22Rv1 (cell line): ENCODE measurements at regions not wholly inside any gene's neighbourhood (a gene's known extent, or its start where the extent isn't known, plus 50 kb on each side); places are given as distances from the start of the nearest gene placed in this dataset.

Source experiments
- ZFX ChIP-seq: fragments of 450-650 bp; IDR thresholded peaks from 2 replicates; pipeline ENCODE4 v1.6.1; 2017; ENCODE audit warnings: antibody characterized with exemption, borderline replicate concordance
- TF ChIP-seq, protein P1 (sequence below): fragments of 450-650 bp; IDR thresholded peaks from 2 replicates; pipeline ENCODE4 v1.5.1; 2017; ENCODE audit warnings: mild to moderate bottlenecking

DNA sequence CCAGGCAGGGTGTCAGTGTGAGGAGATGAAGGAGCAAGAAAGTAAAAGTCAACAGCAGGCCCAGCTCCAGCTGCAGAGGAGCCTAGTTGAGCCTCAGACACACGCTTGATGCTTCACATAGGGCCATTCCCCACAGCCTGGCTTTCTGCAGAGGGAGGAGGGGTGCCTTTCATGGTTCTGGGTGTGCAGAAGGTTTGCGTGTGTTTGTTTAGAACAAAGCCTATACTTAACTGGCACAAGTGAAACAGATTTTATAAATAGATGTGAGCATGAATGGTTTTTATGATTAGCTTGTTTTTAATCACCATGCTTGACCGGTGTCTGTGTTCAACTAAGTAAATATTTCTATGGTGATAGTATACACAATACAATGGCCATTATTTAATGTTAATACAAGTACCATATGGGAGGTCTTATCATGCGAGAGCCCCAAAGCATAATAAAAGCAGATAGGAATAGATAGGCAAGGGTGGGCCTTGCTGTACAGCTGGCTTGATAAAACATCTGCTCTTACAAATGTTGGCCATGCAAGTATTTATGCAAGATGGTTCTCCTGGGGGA, 290.2 kb downstream of the ETS1 start:
- TF ChIP-seq, protein P1, sequence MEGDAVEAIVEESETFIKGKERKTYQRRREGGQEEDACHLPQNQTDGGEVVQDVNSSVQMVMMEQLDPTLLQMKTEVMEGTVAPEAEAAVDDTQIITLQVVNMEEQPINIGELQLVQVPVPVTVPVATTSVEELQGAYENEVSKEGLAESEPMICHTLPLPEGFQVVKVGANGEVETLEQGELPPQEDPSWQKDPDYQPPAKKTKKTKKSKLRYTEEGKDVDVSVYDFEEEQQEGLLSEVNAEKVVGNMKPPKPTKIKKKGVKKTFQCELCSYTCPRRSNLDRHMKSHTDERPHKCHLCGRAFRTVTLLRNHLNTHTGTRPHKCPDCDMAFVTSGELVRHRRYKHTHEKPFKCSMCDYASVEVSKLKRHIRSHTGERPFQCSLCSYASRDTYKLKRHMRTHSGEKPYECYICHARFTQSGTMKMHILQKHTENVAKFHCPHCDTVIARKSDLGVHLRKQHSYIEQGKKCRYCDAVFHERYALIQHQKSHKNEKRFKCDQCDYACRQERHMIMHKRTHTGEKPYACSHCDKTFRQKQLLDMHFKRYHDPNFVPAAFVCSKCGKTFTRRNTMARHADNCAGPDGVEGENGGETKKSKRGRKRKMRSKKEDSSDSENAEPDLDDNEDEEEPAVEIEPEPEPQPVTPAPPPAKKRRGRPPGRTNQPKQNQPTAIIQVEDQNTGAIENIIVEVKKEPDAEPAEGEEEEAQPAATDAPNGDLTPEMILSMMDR: no peak
- no peak for TF ChIP-seq ZFX
